Aorta (tissue), 5 donors: ENCODE measurements at regions not wholly inside any gene's neighbourhood (a gene's known extent, or its start where the extent isn't known, plus 50 kb on each side); places are given as distances from the start of the nearest gene placed in this dataset.

Experiments used
- ATAC-seq: fragments of 200-7000 bp; cut with Tn5 transposase; one replicate; pipeline ENCODE4 v1.9.1; 2022; ENCODE audit warnings: moderate library complexity; ENCODE audit not compliant: low FRiP score
- DNase-seq, 2 donors: peaks; one replicate each; pipeline ENCODE4 v3.0.0-alpha.2; 2020
- H3K27ac ChIP-seq, 2 donors: one replicate each; pipeline ENCODE4 v1.5.1; 2013; ENCODE audit warnings: low read length in 2 of 2, mild to moderate bottlenecking in 2 of 2, moderate library complexity in 2 of 2, control low read depth in 1 of 2, inconsistent platforms in 1 of 2, low read depth in 1 of 2
- H3K27me3 ChIP-seq, 2 donors: one replicate each; pipeline ENCODE4 v1.6.1; 2013; ENCODE audit warnings: control low read depth in 1 of 2, low read length in 1 of 2, mild to moderate bottlenecking in 1 of 2, moderate library complexity in 1 of 2; ENCODE audit not compliant: insufficient read depth in 2 of 2, control insufficient read depth in 1 of 2
- H3K36me3 ChIP-seq, 2 donors: one replicate each; pipeline ENCODE4 v1.6.1; 2013; ENCODE audit warnings: control low read depth in 1 of 2, low read length in 1 of 2, mild to moderate bottlenecking in 1 of 2; ENCODE audit not compliant: insufficient read depth in 2 of 2, control insufficient read depth in 1 of 2
- H3K4me1 ChIP-seq, 2 donors: one replicate each; pipeline ENCODE4 v1.6.1; 2013; ENCODE audit warnings: low read length in 2 of 2, control low read depth in 1 of 2, mild to moderate bottlenecking in 1 of 2, moderate library complexity in 1 of 2; ENCODE audit not compliant: insufficient read depth in 2 of 2, control insufficient read depth in 1 of 2
- H3K4me3 ChIP-seq, 2 donors: one replicate each; pipeline ENCODE4 v1.5.1; 2013; ENCODE audit warnings: low read length in 2 of 2, control low read depth in 1 of 2, mild to moderate bottlenecking in 1 of 2
- H3K9me3 ChIP-seq: one replicate; pipeline ENCODE4 v1.6.1; 2013; ENCODE audit warnings: mild to moderate bottlenecking, low read length; ENCODE audit not compliant: control insufficient read depth
- WGBS, 2 donors: extraction: QIAGEN DNeasy Blood & Tissue Kit; methylation state at CpG; one replicate each; pipeline ENCODE4 v1.1.7; 2013; 5-methylcytosine and 5-hydroxymethylcytosine counted together
- intact Hi-C, 2 donors: fragments of 100-400 bp; cut with DNase I; formaldehyde crosslinking; loops; one replicate each; pipeline versions ENCODE4 v1.14.2 to v1.15.0; 2022
- donor health status: healthy with polysubstance abuse.
- donor health status: Bipolar disorder and iron deficiency.
- donor health status: DM: no; HTN: no; CAD: no.
- donor health status: DM: no; HTN: no; CAD: no.
- donor health status: DM: yes; HTN: yes; CAD: no.

DNA sequence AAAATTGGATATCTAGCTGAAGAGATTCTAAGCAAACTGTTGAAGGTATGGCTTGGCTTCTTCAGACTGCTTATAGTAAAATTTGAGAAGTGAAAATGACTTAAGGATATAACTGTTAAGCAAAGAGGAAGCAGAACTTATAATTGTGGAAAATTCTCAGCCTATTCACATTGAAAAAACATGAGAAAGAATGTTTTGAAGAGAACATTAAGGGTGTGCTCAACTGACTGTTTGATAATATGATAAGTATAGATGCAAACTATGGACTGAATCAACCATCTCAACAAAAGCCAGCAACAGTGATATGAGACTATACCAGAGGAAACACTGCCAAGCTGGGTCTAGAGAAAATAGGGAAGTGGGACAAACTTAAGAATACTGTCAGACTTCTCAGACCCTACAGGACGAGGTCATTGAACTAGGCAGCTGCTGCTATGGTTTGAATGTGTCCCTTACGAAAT is 133.1 kb upstream of the PPP1R3A start:
- H3K27ac ChIP-seq: no peak overlapping the region
- no peaks in the 10 kb centered on the region for H3K36me3 ChIP-seq
- no peak overlapping the region for H3K4me3 ChIP-seq
- H3K9me3 ChIP-seq: no peaks in the 10 kb centered on the region
- H3K27me3 ChIP-seq: no peaks in the 10 kb centered on the region
- H3K4me1 ChIP-seq: peaks cover 0 to 1% of the 10 kb centered on the region in 2 donors
- 48 to 78% methylated on average over 2 of the region's 2 CpGs for WGBS, 2 donors
- intact Hi-C loops: no loop called here
- DNase-seq (no peak), ATAC-seq (no peak)

- intact Hi-C loops: no loop called here
Observed at GRCh38 chr7:114050571-114050970, 131.8 kb upstream of the PPP1R3A start.

GRCh38 chr7:114048386-114049235 is 129.8 kb upstream of the PPP1R3A start:
- peaks cover 0 to 1% of the 10 kb centered on the region in 2 donors for H3K4me1 ChIP-seq
- ATAC-seq (no peak), DNase-seq (no peak)
- H3K36me3 ChIP-seq: no peaks in the 10 kb centered on the region
- intact Hi-C loops: no loop called here
- H3K27me3 ChIP-seq: no peaks in the 10 kb centered on the region
- 83 to 87% methylated on average over 12 of the region's 12 CpGs for WGBS, 2 donors
- no peak overlapping the region for H3K4me3 ChIP-seq
- no peaks in the 10 kb centered on the region for H3K9me3 ChIP-seq
- no peak overlapping the region for H3K27ac ChIP-seq

More at GRCh38 chr7:114050571-114050970, 131.8 kb upstream of the PPP1R3A start:
- Histone ChIP-seq H3K36me3 (no peaks in the 10 kb centered on the region), H3K4me1 (peaks cover 0 to 1% of the 10 kb centered on the region in 2 donors), H3K4me3 (no peak overlapping the region), H3K27me3 (no peaks in the 10 kb centered on the region), H3K9me3 (no peaks in the 10 kb centered on the region), H3K27ac (no peak overlapping the region)
- WGBS, 2 donors: 89 to 91% methylated on average over 3 of the region's 3 CpGs
- DNase-seq (no peak), ATAC-seq (no peak)

DNA sequence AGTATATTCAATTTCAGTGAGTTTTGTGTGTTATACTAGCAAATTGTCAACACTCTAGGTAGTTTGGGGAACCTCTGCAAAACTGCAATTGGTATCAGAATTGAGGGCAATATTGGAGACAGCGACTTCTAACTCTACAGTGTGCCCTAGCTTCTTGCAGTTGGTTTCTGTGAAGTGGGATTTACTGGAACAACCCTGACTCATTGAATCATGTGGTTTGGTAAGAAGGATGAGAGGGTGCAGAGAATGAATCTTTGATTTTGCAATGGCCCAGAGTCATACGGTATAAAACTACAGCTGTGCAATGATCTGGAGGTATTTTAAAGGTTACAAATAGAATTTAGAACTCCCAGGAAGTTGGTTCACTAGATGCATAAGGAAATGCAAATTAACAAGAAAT is 129.1 kb upstream of the PPP1R3A start:
- intact Hi-C loops: no loop called here
- ATAC-seq: no peak

GRCh38 chr7:114033475-114033874 is 114.7 kb upstream of the PPP1R3A start:
- H3K4me3 ChIP-seq: no peak overlapping the region
- H3K27ac ChIP-seq: no peak overlapping the region
- WGBS, 2 donors: 96% methylated on average over 2 of the region's 2 CpGs
- H3K27me3 ChIP-seq: no peaks in the 10 kb centered on the region
- intact Hi-C loops: no loop called here
- H3K4me1 ChIP-seq: no peaks in the 10 kb centered on the region
- H3K36me3 ChIP-seq: no peaks in the 10 kb centered on the region
- no peak for ATAC-seq
- no peaks in the 10 kb centered on the region for H3K9me3 ChIP-seq
- no peak for DNase-seq

More for the DNA sequence above, 129.1 kb upstream of the PPP1R3A start:
- Histone ChIP-seq H3K9me3 (no peaks in the 10 kb centered on the region), H3K27me3 (no peaks in the 10 kb centered on the region), H3K36me3 (no peaks in the 10 kb centered on the region), H3K4me1 (peaks cover 0 to 1% of the 10 kb centered on the region in 2 donors), H3K27ac (no peak overlapping the region), H3K4me3 (no peak overlapping the region)
- no peak for DNase-seq
- 86 to 89% methylated on average over 2 of the region's 2 CpGs for WGBS, 2 donors

- ATAC-seq (no peak), DNase-seq (no peak)
- intact Hi-C loops: no loop called here
- H3K4me3 ChIP-seq: no peak overlapping the region
- H3K27ac ChIP-seq: no peak overlapping the region
- no peaks in the 10 kb centered on the region for H3K27me3 ChIP-seq
- 2 to 4% methylated on average over 1 of the region's 1 CpG for WGBS, 2 donors
- H3K9me3 ChIP-seq: no peaks in the 10 kb centered on the region
- H3K4me1 ChIP-seq: no peaks in the 10 kb centered on the region
- no peaks in the 10 kb centered on the region for H3K36me3 ChIP-seq
Observed at GRCh38 chr7:114026486-114027089, 107.8 kb upstream of the PPP1R3A start.

DNA sequence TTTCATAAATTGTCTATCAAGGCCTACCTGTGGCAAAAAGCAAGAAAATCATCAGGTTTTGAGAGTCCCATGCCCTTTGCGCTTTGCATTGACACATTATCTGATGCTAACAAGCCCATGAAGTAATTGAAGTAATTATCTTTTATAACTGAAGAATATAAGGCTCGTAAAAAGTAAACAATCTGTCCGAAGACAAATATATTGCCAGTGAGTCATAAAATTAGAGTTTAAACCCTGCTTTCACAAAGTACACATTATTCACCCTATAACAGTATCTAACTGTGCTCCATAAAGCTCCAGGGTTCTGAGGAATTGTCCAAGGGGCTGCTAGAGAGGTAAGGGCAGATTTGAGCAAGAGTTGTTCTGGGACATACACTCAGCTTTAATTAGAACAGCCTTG is 102.3 kb upstream of the PPP1R3A start:
- WGBS, 2 donors: 81 to 87% methylated on average over 3 of the region's 3 CpGs
- DNase-seq: no peak
- H3K27ac ChIP-seq: no peak overlapping the region
- no peaks in the 10 kb centered on the region for H3K27me3 ChIP-seq
- H3K9me3 ChIP-seq: no peaks in the 10 kb centered on the region
- no peaks in the 10 kb centered on the region for H3K36me3 ChIP-seq
- no peak overlapping the region for H3K4me3 ChIP-seq
- no peaks in the 10 kb centered on the region for H3K4me1 ChIP-seq
- no peak for ATAC-seq
- intact Hi-C loops: no loop called here

DNA sequence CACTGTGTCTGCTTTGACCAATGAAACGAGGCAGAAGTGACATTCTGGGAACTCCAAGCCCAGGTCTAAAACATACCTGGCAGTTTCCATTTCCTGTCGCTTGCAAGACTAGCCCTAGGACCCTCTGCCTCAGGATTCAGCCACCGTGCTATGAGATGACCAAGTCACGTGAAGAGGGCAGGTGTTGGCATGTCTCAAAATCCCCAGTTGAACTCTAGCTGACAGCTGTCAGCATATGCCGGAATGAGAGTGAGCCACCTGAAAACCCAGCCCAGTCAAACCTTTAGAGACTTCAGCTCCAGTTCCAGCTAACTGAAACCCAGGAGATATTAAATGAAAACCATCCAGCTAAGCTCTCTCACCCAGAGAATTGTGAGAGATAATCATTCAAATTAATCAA is 89.9 kb upstream of the PPP1R3A start:
- ATAC-seq: no peak
- 93 to 96% methylated on average over 5 of the region's 5 CpGs for WGBS, 2 donors
- Histone ChIP-seq H3K4me1 (no peaks in the 10 kb centered on the region), H3K4me3 (no peak overlapping the region), H3K36me3 (no peaks in the 10 kb centered on the region), H3K27ac (no peak overlapping the region), H3K27me3 (no peaks in the 10 kb centered on the region), H3K9me3 (no peaks in the 10 kb centered on the region)
- intact Hi-C loops: no loop called here
- no peak for DNase-seq

- intact Hi-C loops: no loop called here
- WGBS, 2 donors: 1 to 5% methylated on average over 2 of the region's 2 CpGs
- ATAC-seq: no peak
Observed at GRCh38 chr7:114007386-114007785, 88.6 kb upstream of the PPP1R3A start.

More at GRCh38 chr7:114007386-114007785, 88.6 kb upstream of the PPP1R3A start:
- no peaks in the 10 kb centered on the region for H3K4me1 ChIP-seq
- peaks cover 2% of the 10 kb centered on the region for H3K9me3 ChIP-seq
- H3K27ac ChIP-seq: no peak overlapping the region
- no peak for DNase-seq
- no peaks in the 10 kb centered on the region for H3K36me3 ChIP-seq
- H3K4me3 ChIP-seq: no peak overlapping the region
- H3K27me3 ChIP-seq: no peaks in the 10 kb centered on the region
